ENCODE measurements at regions not wholly inside any gene's neighbourhood (a gene's known extent, or its start where the extent isn't known, plus 50 kb on each side); places are given as distances from the start of the nearest gene placed in this dataset.

DNA sequence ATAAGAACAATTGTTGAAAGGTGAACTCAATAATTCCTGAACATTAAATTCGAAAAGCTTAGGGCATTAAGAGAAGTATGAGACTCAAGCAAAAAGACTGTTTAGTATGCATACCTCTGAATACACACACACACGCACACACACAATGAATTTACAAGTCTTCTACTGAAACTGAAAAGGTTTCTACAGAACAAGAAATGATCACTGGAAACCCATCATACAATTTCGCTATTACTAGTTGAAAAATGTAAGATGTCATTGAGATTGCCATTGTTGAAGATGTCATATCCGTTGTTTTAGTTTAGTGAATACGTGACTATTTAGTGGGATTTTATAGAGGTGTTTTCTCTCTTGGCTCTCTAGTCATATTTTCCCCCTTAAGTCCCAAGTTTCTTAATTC is 106.8 kb downstream of the FOXB1 start:
- Histone ChIP-seq H3K9me3 (no peaks in the 10 kb centered on the region), H3K4me1 (no peaks in the 10 kb centered on the region), H3K36me3 (no peaks in the 10 kb centered on the region), H3K27me3 (no peaks in the 10 kb centered on the region), H3K27ac (no peak overlapping the region), H3K4me3 (no peak overlapping the region)
- no peak for DNase-seq
- TF ChIP-seq, protein P1, sequence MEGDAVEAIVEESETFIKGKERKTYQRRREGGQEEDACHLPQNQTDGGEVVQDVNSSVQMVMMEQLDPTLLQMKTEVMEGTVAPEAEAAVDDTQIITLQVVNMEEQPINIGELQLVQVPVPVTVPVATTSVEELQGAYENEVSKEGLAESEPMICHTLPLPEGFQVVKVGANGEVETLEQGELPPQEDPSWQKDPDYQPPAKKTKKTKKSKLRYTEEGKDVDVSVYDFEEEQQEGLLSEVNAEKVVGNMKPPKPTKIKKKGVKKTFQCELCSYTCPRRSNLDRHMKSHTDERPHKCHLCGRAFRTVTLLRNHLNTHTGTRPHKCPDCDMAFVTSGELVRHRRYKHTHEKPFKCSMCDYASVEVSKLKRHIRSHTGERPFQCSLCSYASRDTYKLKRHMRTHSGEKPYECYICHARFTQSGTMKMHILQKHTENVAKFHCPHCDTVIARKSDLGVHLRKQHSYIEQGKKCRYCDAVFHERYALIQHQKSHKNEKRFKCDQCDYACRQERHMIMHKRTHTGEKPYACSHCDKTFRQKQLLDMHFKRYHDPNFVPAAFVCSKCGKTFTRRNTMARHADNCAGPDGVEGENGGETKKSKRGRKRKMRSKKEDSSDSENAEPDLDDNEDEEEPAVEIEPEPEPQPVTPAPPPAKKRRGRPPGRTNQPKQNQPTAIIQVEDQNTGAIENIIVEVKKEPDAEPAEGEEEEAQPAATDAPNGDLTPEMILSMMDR (IDR thresholded peaks at IDR 0.05), result no peak
- intact Hi-C loops (cut with DNase I; ENCODE audit: low total_unique reads), result no loop called here

DNA sequence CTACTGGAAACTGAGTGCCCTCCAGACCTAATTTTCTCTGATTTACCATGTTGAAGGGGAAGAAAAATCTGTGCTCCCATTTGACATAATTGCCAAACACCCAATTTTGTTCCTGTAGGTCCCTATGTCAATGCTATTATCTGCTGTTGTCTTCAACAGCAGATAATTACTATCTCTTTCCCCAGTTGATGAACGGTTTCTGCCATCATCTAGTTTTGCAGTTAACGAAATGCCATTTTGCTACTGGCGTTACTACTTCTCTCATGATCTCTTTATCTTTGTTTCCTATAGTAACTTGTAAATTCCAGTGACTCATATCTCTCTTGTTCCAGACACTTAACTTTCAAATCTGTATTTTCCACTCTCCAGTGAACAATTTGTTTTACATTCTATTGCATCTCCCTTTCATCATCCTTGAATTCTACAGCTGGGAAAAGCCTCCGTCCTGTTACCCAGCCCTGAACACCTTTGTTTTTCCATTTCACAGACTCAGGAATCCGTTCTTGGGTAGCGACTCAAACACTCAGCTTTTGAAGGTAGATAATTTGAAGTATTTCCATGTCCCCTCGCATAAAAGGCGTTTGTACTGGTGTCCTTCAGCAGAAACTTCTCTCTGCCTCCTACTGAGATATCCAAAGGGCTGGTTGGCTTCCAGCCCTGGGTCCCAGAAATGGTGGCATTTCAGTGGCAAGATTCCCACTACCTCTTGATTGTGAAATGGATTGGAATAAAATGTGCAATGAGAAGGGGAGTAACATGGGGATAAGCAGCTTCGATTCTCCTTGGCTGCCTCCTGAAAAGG is 111.7 kb downstream of the FOXB1 start:
- Histone ChIP-seq H3K36me3 (no peaks in the 10 kb centered on the region), H3K9me3 (no peaks in the 10 kb centered on the region), H3K27ac (no peak overlapping the region), H3K4me3 (no peak overlapping the region), H3K27me3 (peaks cover 0 to 9% of the 10 kb centered on the region in 2 donors), H3K4me1 (no peaks in the 10 kb centered on the region)
- intact Hi-C loops (cut with DNase I; ENCODE audit: low total_unique reads), result no loop called here
- DNase-seq, result no peak
- TF ChIP-seq, protein P1 (IDR thresholded peaks at IDR 0.05), result no peak

DNA sequence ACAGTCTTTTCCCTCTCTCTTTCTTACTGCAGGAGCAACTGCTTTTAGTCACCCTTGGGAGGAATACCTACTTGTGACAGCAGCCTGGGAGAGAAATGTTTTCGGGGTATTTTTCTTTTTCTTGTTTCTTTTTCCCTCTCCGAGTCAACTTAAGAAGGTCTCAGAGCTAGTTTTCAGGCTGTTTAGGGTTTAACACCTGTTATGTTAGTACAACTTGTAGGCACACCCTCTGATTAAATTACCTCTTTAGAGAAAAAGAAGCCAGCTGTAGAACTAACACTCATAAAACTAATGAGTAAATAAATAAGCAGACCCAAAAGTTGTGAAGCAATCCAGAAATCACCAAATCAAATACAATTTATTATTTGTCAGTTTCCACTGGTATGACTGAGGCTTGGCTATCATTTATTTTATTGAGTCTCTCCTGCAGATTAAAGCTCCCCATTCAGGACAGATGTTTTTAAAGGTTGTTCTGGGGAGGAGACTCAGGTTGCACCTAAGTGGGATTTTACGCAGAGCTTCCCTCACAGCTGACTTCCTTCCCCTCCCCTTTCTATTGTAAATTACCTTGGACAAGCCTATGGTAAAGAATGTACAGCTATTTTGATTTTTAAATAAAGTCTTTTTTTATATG is 112.5 kb downstream of the FOXB1 start:
- intact Hi-C loops (cut with DNase I; ENCODE audit: low total_unique reads), result no loop called here
- Histone ChIP-seq H3K4me1 (no peaks in the 10 kb centered on the region), H3K9me3 (no peaks in the 10 kb centered on the region), H3K4me3 (no peak overlapping the region), H3K36me3 (no peaks in the 10 kb centered on the region), H3K27me3 (peaks cover 0 to 9% of the 10 kb centered on the region in 2 donors), H3K27ac (no peak overlapping the region)
- TF ChIP-seq, protein P1 (IDR thresholded peaks at IDR 0.05), result no peak
- DNase-seq, result no peak

DNA sequence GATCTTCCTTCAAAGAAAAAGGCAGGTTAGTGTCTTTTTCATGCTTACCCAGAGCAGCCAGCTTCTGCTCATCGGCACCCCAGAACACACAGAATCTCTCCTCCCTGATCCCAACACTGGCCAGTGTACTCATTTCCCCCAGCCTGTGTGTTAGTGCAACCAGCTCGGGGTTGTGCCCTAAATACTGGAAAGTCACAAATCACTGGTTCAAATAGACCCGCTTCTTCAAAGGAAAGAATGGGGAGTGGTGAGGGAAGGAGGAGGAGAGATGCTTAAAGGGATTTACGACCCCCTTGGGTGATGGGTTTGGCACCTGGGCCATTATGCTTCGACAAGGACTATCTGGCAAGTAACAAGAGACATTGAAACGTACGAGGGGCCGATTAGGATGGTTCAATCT is 114.0 kb downstream of the FOXB1 start:
- Histone ChIP-seq H3K4me1 (no peaks in the 10 kb centered on the region), H3K27ac (no peak overlapping the region), H3K27me3 (peaks cover 0 to 9% of the 10 kb centered on the region in 2 donors), H3K9me3 (no peaks in the 10 kb centered on the region), H3K36me3 (no peaks in the 10 kb centered on the region), H3K4me3 (no peak overlapping the region)
- TF ChIP-seq, protein P1 (IDR thresholded peaks at IDR 0.05), result no peak
- intact Hi-C loops (cut with DNase I; ENCODE audit: low total_unique reads), result no loop called here
- DNase-seq, result no peak

DNA sequence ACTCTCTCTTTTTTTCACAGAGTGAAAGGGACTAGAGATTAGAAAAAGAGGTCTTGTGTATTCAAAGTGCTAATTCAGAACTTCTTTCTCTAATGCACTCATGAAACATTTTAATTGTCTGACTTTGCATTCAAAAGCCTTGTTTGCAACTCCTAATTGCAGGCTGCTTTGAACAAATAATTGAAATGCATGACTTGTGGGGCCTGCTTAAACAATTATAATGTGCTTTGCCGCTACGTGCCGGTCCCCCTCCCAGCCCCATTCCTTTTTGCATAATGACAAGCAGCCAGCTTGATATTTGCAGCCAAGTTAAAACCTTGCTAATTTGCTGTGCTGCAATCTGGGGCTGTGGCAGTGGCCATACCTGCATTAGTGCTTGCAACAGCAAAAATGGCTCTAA is 114.5 kb downstream of the FOXB1 start:
- Histone ChIP-seq H3K36me3 (no peaks in the 10 kb centered on the region), H3K4me1 (no peaks in the 10 kb centered on the region), H3K4me3 (no peak overlapping the region), H3K27me3 (peaks cover 0 to 9% of the 10 kb centered on the region in 2 donors), H3K9me3 (no peaks in the 10 kb centered on the region), H3K27ac (no peak overlapping the region)
- DNase-seq, result no peak
- TF ChIP-seq, protein P1 (IDR thresholded peaks at IDR 0.05), result no peak
- intact Hi-C loops (cut with DNase I; ENCODE audit: low total_unique reads), result no loop called here
